AG09319 (cell line): ENCODE measurements at regions not wholly inside any gene's neighbourhood (a gene's known extent, or its start where the extent isn't known, plus 50 kb on each side); places are given as distances from the start of the nearest gene placed in this dataset.

Source experiments
- DNase-seq: peaks from one replicate; pipeline ENCODE4 v3.0.0-alpha.2; 2010; ENCODE audit warnings: low read depth; ENCODE audit errors: extremely low read depth
- TF ChIP-seq, protein P1 (sequence below): IDR thresholded peaks from 2 replicates; pipeline ENCODE4 v1.5.1; 2011; ENCODE audit warnings: low read depth, mild to moderate bottlenecking, inconsistent platforms, low read length, moderate library complexity

DNA sequence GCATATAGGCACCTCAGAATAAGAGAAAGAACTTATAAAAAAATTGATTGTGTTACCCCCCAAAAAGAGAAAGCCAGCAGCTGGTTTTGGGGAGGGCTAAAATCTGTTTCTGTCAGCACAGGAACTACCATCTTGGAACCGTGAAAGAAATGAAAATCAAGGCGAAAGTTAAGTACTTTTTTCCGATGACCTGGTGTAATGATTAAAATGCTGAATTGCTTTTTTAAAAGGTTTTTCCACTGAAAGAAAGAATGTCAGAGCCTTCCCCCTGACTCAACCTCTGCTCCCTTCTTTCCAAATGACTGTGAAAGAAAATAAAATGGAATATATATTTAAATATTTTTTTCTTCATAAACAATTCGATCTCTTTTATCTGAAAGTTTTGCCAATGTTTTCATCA lies 570.5 kb upstream of the CFAP20DC start:
- DNase-seq = no peak
- TF ChIP-seq, protein P1, sequence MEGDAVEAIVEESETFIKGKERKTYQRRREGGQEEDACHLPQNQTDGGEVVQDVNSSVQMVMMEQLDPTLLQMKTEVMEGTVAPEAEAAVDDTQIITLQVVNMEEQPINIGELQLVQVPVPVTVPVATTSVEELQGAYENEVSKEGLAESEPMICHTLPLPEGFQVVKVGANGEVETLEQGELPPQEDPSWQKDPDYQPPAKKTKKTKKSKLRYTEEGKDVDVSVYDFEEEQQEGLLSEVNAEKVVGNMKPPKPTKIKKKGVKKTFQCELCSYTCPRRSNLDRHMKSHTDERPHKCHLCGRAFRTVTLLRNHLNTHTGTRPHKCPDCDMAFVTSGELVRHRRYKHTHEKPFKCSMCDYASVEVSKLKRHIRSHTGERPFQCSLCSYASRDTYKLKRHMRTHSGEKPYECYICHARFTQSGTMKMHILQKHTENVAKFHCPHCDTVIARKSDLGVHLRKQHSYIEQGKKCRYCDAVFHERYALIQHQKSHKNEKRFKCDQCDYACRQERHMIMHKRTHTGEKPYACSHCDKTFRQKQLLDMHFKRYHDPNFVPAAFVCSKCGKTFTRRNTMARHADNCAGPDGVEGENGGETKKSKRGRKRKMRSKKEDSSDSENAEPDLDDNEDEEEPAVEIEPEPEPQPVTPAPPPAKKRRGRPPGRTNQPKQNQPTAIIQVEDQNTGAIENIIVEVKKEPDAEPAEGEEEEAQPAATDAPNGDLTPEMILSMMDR = no peak

DNA sequence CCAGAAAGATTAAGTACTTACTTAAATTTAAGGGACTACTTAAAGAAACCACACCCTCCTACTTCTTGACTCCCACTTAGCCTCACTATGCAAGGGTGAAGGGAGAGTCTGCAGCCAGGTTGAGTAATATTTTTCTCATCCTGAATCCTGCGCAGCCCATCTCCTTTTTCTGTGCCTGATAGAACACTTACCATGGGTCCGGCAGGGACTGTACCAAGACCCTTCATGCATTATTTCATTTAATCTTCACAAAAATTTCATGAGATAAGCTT lies 562.6 kb upstream of the CFAP20DC start:
- DNase-seq = no peak
- TF ChIP-seq, protein P1 = no peak

DNA sequence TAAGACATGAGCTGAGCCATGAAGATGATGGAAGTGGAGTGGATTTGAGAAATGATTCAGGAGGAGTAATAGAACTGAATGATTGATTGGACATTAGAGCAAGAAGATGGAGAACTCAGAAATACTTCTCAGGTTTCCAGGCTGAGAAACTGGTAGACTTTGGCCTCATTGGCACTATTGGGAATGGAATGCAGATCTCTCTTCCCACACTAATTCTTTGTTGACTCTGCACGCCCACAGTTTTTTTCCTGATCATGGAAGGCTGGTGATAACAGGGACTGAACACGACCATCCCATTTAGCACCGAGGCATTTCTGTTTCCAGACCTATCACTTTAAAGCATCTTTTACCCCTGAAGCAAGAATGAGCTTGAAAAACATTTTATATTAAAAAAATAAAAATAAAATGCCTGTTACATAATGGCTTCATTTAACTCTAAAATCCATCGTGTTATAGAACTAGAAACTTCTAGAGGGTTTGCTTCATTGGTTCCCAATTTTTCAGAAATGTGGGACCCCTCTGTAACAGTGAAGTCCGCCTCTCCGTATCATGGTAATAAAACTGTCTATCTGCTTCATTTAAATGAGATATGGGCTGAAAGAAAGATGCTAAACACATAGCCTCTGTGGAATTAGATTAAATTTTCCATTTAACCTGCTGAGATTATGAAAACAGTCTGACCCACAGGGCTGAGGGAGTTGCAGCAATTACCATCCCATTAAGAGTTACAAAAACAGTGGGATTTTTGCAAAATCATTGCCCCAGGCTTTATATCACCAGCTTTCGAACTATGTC lies 562.0 kb upstream of the CFAP20DC start:
- TF ChIP-seq, protein P1 = no peak
- no peak for DNase-seq

DNA sequence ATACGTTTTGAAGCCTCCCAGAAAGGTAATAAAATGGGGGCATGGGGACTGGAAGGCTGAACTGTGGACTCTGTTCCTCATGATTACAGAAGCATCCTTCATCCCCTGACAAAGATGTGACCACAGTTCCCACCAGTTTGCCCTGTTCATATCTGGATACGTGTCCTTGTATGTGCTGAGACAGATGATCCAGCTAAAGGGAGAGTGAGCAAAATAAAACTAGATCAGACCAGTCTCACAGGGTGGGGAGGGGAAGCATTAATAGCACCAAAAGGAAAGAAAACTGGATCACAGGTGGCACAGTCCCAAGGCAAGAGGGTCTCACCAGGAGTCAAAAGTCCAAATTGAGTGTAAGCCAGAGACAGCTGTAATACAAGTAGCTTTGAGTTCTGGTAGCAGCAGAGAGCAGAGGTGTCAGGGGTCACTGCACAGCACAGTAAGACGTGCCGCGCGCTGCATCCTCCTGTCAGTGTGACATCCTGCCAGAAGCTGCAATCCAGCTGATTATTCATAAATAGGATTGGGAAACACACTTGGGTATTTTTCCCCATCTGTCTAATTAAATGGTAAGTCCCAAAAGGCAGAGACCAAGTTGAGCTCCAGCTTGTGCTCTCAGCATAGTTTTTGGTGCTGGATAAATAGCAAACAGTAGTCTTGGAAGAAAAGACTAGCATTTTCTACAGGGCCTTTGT lies 560.0 kb upstream of the CFAP20DC start:
- no peak for DNase-seq

DNA sequence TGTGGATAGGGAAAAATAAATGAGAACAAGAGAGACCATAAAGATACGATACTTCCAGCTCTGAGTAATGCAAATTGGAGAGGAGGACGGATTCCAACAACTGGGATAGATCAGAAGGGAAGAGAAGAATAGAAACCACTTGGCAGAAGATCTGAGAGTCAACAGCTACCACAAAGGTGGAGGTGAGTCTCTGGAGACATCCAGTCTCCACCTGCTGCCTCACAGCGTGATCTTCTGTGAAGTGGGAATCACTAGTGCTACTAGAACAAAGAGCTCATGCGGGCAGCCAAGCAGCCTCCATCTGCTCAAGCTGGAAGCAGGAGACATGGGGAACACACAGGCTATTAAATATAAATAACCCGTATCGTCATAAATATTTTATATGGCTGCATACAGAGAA lies 558.5 kb upstream of the CFAP20DC start:
- TF ChIP-seq, protein P1 = no peak
- no peak for DNase-seq

More for the DNA sequence above, 560.0 kb upstream of the CFAP20DC start:
- TF ChIP-seq, protein P1 = no peak

DNA sequence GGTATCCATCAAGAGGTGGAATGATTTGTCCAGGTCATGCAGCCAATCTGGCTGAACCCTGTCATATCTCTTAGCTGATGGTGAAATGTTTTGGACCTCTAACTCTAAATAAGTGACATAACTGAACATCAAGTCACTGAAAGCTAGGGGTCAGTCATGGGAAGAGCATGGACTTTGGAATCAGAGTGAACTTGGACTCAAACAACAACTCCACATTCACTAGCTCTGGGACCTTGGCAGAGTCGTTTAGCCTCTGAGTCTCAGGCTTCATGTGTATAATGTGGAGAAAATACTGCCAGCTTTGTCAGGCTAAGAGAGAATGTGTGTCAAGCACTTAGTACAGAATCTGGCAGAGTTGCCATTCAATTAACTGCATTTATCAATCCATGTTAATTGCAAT lies 557.8 kb upstream of the CFAP20DC start:
- no peak for DNase-seq
- TF ChIP-seq, protein P1 = peak; percentile 25

DNA sequence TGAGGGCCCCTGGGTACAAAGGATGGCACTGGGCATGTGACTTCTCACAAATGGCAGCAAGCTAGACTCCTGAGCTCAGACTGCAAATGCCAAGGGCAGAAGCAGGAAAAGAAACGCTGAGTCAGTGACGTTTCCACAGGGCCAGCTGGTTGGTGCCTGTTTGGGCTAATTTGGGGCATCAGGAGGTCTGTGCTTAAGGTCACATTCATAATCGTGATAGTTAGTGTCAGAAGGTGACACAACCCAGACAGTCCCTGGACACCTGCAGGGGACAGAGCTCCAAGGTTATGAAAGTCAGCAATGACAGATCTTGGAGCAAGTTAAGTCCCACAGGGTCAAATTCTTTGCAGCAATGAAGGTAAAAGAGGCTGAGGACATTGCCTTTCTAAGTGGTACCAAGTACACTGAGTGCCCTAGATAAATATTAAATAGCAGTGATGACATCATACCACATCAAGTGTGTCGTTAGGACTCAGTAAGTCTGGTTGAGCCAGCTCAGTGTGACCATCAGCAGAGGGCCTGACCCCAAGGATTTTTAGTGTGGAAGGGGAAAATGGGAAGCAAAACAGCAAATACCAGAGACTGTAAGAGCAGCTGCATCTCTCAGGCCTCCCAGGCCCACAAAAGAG lies 556.9 kb upstream of the CFAP20DC start:
- no peak for DNase-seq
- TF ChIP-seq, protein P1 = no peak
